Muscle of leg (tissue), 3 donors: ENCODE measurements at regions not wholly inside any gene's neighbourhood (a gene's known extent, or its start where the extent isn't known, plus 50 kb on each side); places are given as distances from the start of the nearest gene placed in this dataset.
A peak's percentile ranks its signal among the peaks of the same experiment; 100 is the strongest.
"Not testable (repeated sequence)": the region's sequence is repeated elsewhere in the genome, so short reads cannot be mapped to it uniquely, and the experiment has no call there.

ENCODE experiments used
- DNase-seq: peaks from one replicate; pipeline ENCODE4 v3.0.0; 2013
- H3K27ac ChIP-seq: one replicate; pipeline ENCODE4 v1.5.1; 2013; ENCODE audit warnings: mild to moderate bottlenecking, low read length, control low read depth
- H3K27me3 ChIP-seq: one replicate; pipeline ENCODE4 v1.6.1; 2013; ENCODE audit warnings: low read length; ENCODE audit not compliant: control insufficient read depth, insufficient read depth
- H3K36me3 ChIP-seq: one replicate; pipeline ENCODE4 v1.6.1; 2013; ENCODE audit warnings: low read length; ENCODE audit not compliant: control insufficient read depth, insufficient read depth
- H3K4me1 ChIP-seq: one replicate; pipeline ENCODE4 v1.6.1; 2013; ENCODE audit warnings: low read length; ENCODE audit not compliant: control insufficient read depth, insufficient read depth
- H3K4me3 ChIP-seq: one replicate; pipeline ENCODE4 v1.5.1; 2013; ENCODE audit warnings: low read length, control low read depth
- H3K9me3 ChIP-seq: replicated peaks from 2 replicates; pipeline ENCODE4 v1.6.1; 2013; ENCODE audit warnings: low read depth, low read length; ENCODE audit not compliant: control insufficient read depth
- WGBS: methylation state at CpG from one replicate; pipeline ENCODE4 v1.1.5; 2013; ENCODE audit warnings: missing lambda C conversion rate; ENCODE audit not compliant: insufficient coverage; 5-methylcytosine and 5-hydroxymethylcytosine counted together

GRCh38 chr12:29902043-29902442 lies 118.3 kb upstream of the TMTC1 start:
- no CpG with 5 or more reads among the region's 2 CpGs for WGBS
- DNase-seq: peak; percentile 31
- Histone ChIP-seq H3K27ac (no peak overlapping the region), H3K36me3 (no peaks in the 10 kb centered on the region), H3K27me3 (no peaks in the 10 kb centered on the region), H3K4me3 (no peak overlapping the region), H3K4me1 (no peaks in the 10 kb centered on the region), H3K9me3 (no peaks in the 10 kb centered on the region)

- Histone ChIP-seq H3K36me3 (no peaks in the 10 kb centered on the region), H3K4me3 (no peak overlapping the region), H3K27me3 (no peaks in the 10 kb centered on the region), H3K4me1 (no peaks in the 10 kb centered on the region), H3K9me3 (no peaks in the 10 kb centered on the region), H3K27ac (no peak overlapping the region)
- no peak for DNase-seq
- WGBS: 88% methylated on average over 2 of the region's 4 CpGs
These were observed 117.8 kb upstream of the TMTC1 start for GRCh38 chr12:29901585-29901984.

GRCh38 chr12:29899212-29899931 lies 115.6 kb upstream of the TMTC1 start:
- Histone ChIP-seq H3K36me3 (no peaks in the 10 kb centered on the region), H3K27ac (no peak overlapping the region), H3K9me3 (no peaks in the 10 kb centered on the region), H3K27me3 (peaks cover 4% of the 10 kb centered on the region), H3K4me3 (no peak overlapping the region), H3K4me1 (no peaks in the 10 kb centered on the region)
- DNase-seq: no peak
- WGBS: no CpG with 5 or more reads among the region's 2 CpGs

- DNase-seq: no peak
- H3K27ac ChIP-seq: no peak overlapping the region
- no peaks in the 10 kb centered on the region for H3K36me3 ChIP-seq
- peaks cover 4% of the 10 kb centered on the region for H3K27me3 ChIP-seq
- H3K9me3 ChIP-seq: no peaks in the 10 kb centered on the region
- no peaks in the 10 kb centered on the region for H3K4me1 ChIP-seq
- 50% methylated on average over 2 of the region's 3 CpGs for whole genome bisulfite sequencing
- H3K4me3 ChIP-seq: no peak overlapping the region
These were observed 112.2 kb upstream of the TMTC1 start for GRCh38 chr12:29895966-29896365.

- Histone ChIP-seq H3K36me3 (no peaks in the 10 kb centered on the region), H3K27me3 (peaks cover 4% of the 10 kb centered on the region), H3K27ac (no peak overlapping the region), H3K4me3 (no peak overlapping the region), H3K9me3 (no peaks in the 10 kb centered on the region), H3K4me1 (no peaks in the 10 kb centered on the region)
- no CpG with 5 or more reads among the region's 3 CpGs for WGBS
- DNase-seq: no peak
These were observed 109.3 kb upstream of the TMTC1 start for GRCh38 chr12:29893002-29893401.

GRCh38 chr12:29891792-29892191 lies 108.0 kb upstream of the TMTC1 start:
- no peak overlapping the region for H3K4me3 ChIP-seq
- H3K4me1 ChIP-seq: no peaks in the 10 kb centered on the region
- H3K27ac ChIP-seq: no peak overlapping the region
- no peaks in the 10 kb centered on the region for H3K36me3 ChIP-seq
- H3K27me3 ChIP-seq: peaks cover 4% of the 10 kb centered on the region
- no peaks in the 10 kb centered on the region for H3K9me3 ChIP-seq
- WGBS: 0% methylated on average over 1 of the region's 3 CpGs
- DNase-seq: no peak

GRCh38 chr12:29889737-29890136 lies 106.0 kb upstream of the TMTC1 start:
- Histone ChIP-seq H3K36me3 (no peaks in the 10 kb centered on the region), H3K4me1 (no peaks in the 10 kb centered on the region), H3K27ac (no peak overlapping the region), H3K27me3 (no peaks in the 10 kb centered on the region), H3K4me3 (no peak overlapping the region), H3K9me3 (no peaks in the 10 kb centered on the region)
- WGBS: no CpG with 5 or more reads among the region's 5 CpGs
- peak; percentile 50 for DNase-seq

GRCh38 chr12:29888777-29889176 lies 105.0 kb upstream of the TMTC1 start:
- no peak overlapping the region for H3K27ac ChIP-seq
- DNase-seq: no peak
- H3K27me3 ChIP-seq: no peaks in the 10 kb centered on the region
- H3K36me3 ChIP-seq: no peaks in the 10 kb centered on the region
- H3K4me3 ChIP-seq: no peak overlapping the region
- no peaks in the 10 kb centered on the region for H3K9me3 ChIP-seq
- WGBS: 93% methylated on average over 19 of the region's 21 CpGs
- H3K4me1 ChIP-seq: peaks cover 4% of the 10 kb centered on the region

- H3K4me1 ChIP-seq, H3K27me3 ChIP-seq, H3K4me3 ChIP-seq, H3K27ac ChIP-seq, H3K9me3 ChIP-seq, DNase-seq, H3K36me3 ChIP-seq: not testable (repeated sequence)
- WGBS: no CpG with 5 or more reads among the region's 4 CpGs
These were observed 101.2 kb upstream of the TMTC1 start for GRCh38 chr12:29884957-29885356.

GRCh38 chr12:29883941-29884554 lies 100.3 kb upstream of the TMTC1 start:
- no peaks in the 10 kb centered on the region for H3K27me3 ChIP-seq
- WGBS: no CpG with 5 or more reads among the region's 4 CpGs
- DNase-seq: peak; percentile 50

More at GRCh38 chr12:29883941-29884554, 100.3 kb upstream of the TMTC1 start:
- Histone ChIP-seq H3K36me3 (no peaks in the 10 kb centered on the region), H3K4me1 (peaks cover 7% of the 10 kb centered on the region), H3K9me3 (no peaks in the 10 kb centered on the region), H3K4me3 (no peak overlapping the region), H3K27ac (no peak overlapping the region)
